ENCODE measurements at regions not wholly inside any gene's neighbourhood (a gene's known extent, or its start where the extent isn't known, plus 50 kb on each side); places are given as distances from the start of the nearest gene placed in this dataset.

GRCh38 chr1:73901738-73902137 lies 296.2 kb downstream of the LRRIQ3 start:
- TF ChIP-seq CTCF (IDR thresholded peaks at IDR 0.05 in 2 of 3, conservative IDR thresholded peaks at IDR 0.05 in 1 of 3; ENCODE audit: control insufficient read depth in 2 of 3, extremely low read depth in 1 of 3, insufficient read depth in 1 of 3, low read depth in 3 of 3, low read length in 3 of 3): no peak
- no peak for TF ChIP-seq CREM (IDR thresholded peaks at IDR 0.05; ENCODE audit: low read depth)
- TF ChIP-seq POU2F2 (IDR thresholded peaks at IDR 0.05; ENCODE audit: borderline replicate concordance, low read depth, low read length): no peak
- no peak for TF ChIP-seq EGR1 (IDR thresholded peaks at IDR 0.05; ENCODE audit: borderline replicate concordance in 1 of 2, low read depth in 2 of 2, low read length in 2 of 2)
- no peak for TF ChIP-seq POLR2AphosphoS2 (IDR thresholded peaks at IDR 0.05; ENCODE audit: low read depth, low read length)
- TF ChIP-seq ZBTB33 (IDR thresholded peaks at IDR 0.05): no peak
- no peak for TF ChIP-seq SREBF1 (IDR thresholded peaks at IDR 0.05; ENCODE audit: low read length)
- no peak for TF ChIP-seq REST (IDR thresholded peaks at IDR 0.05; ENCODE audit: low read depth, low read length)
- no peak for TF ChIP-seq BACH1 (IDR thresholded peaks at IDR 0.05; ENCODE audit: borderline replicate concordance)
- TF ChIP-seq CEBPB (IDR thresholded peaks at IDR 0.05; ENCODE audit: borderline replicate concordance in 1 of 2, low read depth in 2 of 2, low read length in 2 of 2): no peak
